Breast epithelium (tissue), 3 donors: ENCODE measurements at regions not wholly inside any gene's neighbourhood (a gene's known extent, or its start where the extent isn't known, plus 50 kb on each side); places are given as distances from the start of the nearest gene placed in this dataset.

ENCODE experiments used
- POLR2A ChIP-seq: fragments of 450-650 bp; IDR thresholded peaks from one replicate; pipeline ENCODE4 v1.6.1; 2016; ENCODE audit warnings: antibody characterized with exemption, mild to moderate bottlenecking, moderate library complexity
- TF ChIP-seq, protein P1 (sequence below), 3 donors: fragments of 450-650 bp; IDR thresholded peaks; one replicate each; pipeline ENCODE4 v1.5.1; 2016 to 2017; ENCODE audit warnings: antibody characterized with exemption in 3 of 3, mild to moderate bottlenecking in 3 of 3, moderate library complexity in 3 of 3

DNA sequence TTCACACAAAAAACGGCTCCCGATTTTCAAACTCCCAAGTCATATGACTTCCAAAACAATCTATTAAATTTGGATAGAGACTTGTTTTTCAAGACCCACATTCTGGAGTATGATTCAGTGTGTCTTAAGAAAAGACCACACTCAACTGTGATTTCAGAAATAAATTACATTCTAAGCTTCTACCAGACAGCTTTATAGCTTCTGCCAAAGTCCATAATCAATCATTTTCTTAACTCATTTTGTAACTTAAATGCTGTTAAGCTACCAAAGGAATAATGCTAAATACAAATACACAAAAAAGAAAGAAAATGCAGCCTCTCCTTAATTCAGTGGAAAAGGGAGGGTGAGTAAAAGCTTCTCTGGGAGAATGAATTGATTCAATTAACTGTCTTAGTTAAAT lies 192.3 kb upstream of the P2RY1 start:
- TF ChIP-seq, protein P1, sequence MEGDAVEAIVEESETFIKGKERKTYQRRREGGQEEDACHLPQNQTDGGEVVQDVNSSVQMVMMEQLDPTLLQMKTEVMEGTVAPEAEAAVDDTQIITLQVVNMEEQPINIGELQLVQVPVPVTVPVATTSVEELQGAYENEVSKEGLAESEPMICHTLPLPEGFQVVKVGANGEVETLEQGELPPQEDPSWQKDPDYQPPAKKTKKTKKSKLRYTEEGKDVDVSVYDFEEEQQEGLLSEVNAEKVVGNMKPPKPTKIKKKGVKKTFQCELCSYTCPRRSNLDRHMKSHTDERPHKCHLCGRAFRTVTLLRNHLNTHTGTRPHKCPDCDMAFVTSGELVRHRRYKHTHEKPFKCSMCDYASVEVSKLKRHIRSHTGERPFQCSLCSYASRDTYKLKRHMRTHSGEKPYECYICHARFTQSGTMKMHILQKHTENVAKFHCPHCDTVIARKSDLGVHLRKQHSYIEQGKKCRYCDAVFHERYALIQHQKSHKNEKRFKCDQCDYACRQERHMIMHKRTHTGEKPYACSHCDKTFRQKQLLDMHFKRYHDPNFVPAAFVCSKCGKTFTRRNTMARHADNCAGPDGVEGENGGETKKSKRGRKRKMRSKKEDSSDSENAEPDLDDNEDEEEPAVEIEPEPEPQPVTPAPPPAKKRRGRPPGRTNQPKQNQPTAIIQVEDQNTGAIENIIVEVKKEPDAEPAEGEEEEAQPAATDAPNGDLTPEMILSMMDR (IDR thresholded peaks at IDR 0.05) = no peak
- TF ChIP-seq POLR2A = no peak
